ENCODE measurements at regions not wholly inside any gene's neighbourhood (a gene's known extent, or its start where the extent isn't known, plus 50 kb on each side); places are given as distances from the start of the nearest gene placed in this dataset.

GRCh38 chr3:163601426-163601825, 1476.9 kb downstream of the SI start:
- H3K4me1 ChIP-seq (ENCODE audit: control insufficient read depth, extremely low read depth, insufficient read depth, low read length): no peaks in the 10 kb centered on the region
- H3K27me3 ChIP-seq (ENCODE audit: control insufficient read depth, insufficient read depth, low read length): no peaks in the 10 kb centered on the region

DNA sequence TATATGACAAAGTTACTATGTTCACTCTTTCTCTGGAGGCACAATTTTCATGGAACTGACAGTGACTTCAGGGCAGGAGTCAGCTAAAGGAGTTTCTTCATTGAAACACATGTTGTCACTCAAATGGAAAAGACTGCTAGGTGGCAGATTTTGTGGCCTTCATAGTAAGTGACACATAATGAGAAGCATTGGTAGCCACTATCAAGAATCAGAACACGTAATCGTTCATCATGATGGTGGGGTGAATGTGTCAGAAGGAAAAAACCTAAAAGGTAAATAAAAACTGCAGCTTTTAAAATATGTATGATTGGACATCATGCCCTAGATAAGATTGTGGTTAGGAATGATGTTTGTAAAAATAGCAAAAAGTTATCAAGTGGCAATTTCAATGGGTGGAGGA, 1491.0 kb downstream of the SI start:
- no peak for TF ChIP-seq EZH2 (IDR thresholded peaks at IDR 0.05; ENCODE audit: low read length, missing control alignments)
- TF ChIP-seq CTCF (conservative IDR thresholded peaks at IDR 0.05 in 1 of 2, IDR thresholded peaks at IDR 0.05 in 1 of 2; ENCODE audit: low read depth in 1 of 2, low read length in 2 of 2): no peak
- H4K20me1 ChIP-seq (ENCODE audit: control insufficient read depth, extremely low read depth, insufficient read depth, low read length): no peaks in the 10 kb centered on the region
- no peak for DNase-seq (ENCODE audit: low read depth in 2 of 2)
- H3K4me1 ChIP-seq (ENCODE audit: control insufficient read depth, extremely low read depth, insufficient read depth, low read length): no peaks in the 10 kb centered on the region
- no peak overlapping the region for H3K4me3 ChIP-seq (replicated peaks in 1 of 4; ENCODE audit: control extremely low read depth in 1 of 4, insufficient read depth in 1 of 4, low read depth in 3 of 4, low read length in 4 of 4)
- no peak overlapping the region for H3K9ac ChIP-seq (ENCODE audit: insufficient read depth, low read length)
- H3K27me3 ChIP-seq (ENCODE audit: control insufficient read depth, insufficient read depth, low read length): no peaks in the 10 kb centered on the region
- H3K79me2 ChIP-seq (ENCODE audit: control insufficient read depth, insufficient read depth, low read length): no peaks in the 10 kb centered on the region
- no peak overlapping the region for H3K27ac ChIP-seq (ENCODE audit: insufficient read depth, low read length)
- no peak overlapping the region for H3K4me2 ChIP-seq (ENCODE audit: extremely low read depth, insufficient read depth, low read length)
- H3K36me3 ChIP-seq (ENCODE audit: control insufficient read depth, insufficient read depth, low read length): no peaks in the 10 kb centered on the region
- H2AFZ ChIP-seq (ENCODE audit: low read length): no peak overlapping the region
- no peaks in the 10 kb centered on the region for H3K9me3 ChIP-seq (ENCODE audit: control insufficient read depth, insufficient read depth, low read depth, low read length)

More at GRCh38 chr3:163601426-163601825, 1476.9 kb downstream of the SI start:
- H2AFZ ChIP-seq (ENCODE audit: low read length): no peak overlapping the region
- no peaks in the 10 kb centered on the region for H3K79me2 ChIP-seq (ENCODE audit: control insufficient read depth, insufficient read depth, low read length)
- no peak for TF ChIP-seq CTCF (conservative IDR thresholded peaks at IDR 0.05 in 1 of 2, IDR thresholded peaks at IDR 0.05 in 1 of 2; ENCODE audit: low read depth in 1 of 2, low read length in 2 of 2)
- TF ChIP-seq EZH2 (IDR thresholded peaks at IDR 0.05; ENCODE audit: low read length, missing control alignments): no peak
- no peak overlapping the region for H3K27ac ChIP-seq (ENCODE audit: insufficient read depth, low read length)
- H3K4me2 ChIP-seq (ENCODE audit: extremely low read depth, insufficient read depth, low read length): no peak overlapping the region
- no peaks in the 10 kb centered on the region for H3K36me3 ChIP-seq (ENCODE audit: control insufficient read depth, insufficient read depth, low read length)
- no peak overlapping the region for H3K9ac ChIP-seq (ENCODE audit: insufficient read depth, low read length)
- no peak overlapping the region for H3K4me3 ChIP-seq (replicated peaks in 1 of 4; ENCODE audit: control extremely low read depth in 1 of 4, insufficient read depth in 1 of 4, low read depth in 3 of 4, low read length in 4 of 4)
- no peaks in the 10 kb centered on the region for H3K9me3 ChIP-seq (ENCODE audit: control insufficient read depth, insufficient read depth, low read depth, low read length)
- DNase-seq (ENCODE audit: low read depth in 2 of 2): no peak
- no peaks in the 10 kb centered on the region for H4K20me1 ChIP-seq (ENCODE audit: control insufficient read depth, extremely low read depth, insufficient read depth, low read length)

- Histone ChIP-seq H3K27ac (ENCODE audit: insufficient read depth, low read length) (no peak overlapping the region), H3K4me2 (ENCODE audit: extremely low read depth, insufficient read depth, low read length) (no peak overlapping the region), H3K9me3 (ENCODE audit: control insufficient read depth, insufficient read depth, low read depth, low read length) (no peaks in the 10 kb centered on the region), H3K27me3 (ENCODE audit: control insufficient read depth, insufficient read depth, low read length) (no peaks in the 10 kb centered on the region), H2AFZ (ENCODE audit: low read length) (no peak overlapping the region), H3K36me3 (ENCODE audit: control insufficient read depth, insufficient read depth, low read length) (no peaks in the 10 kb centered on the region), H3K4me3 (replicated peaks in 1 of 4; ENCODE audit: control extremely low read depth in 1 of 4, insufficient read depth in 1 of 4, low read depth in 3 of 4, low read length in 4 of 4) (no peak overlapping the region), H3K4me1 (ENCODE audit: control insufficient read depth, extremely low read depth, insufficient read depth, low read length) (no peaks in the 10 kb centered on the region), H4K20me1 (ENCODE audit: control insufficient read depth, extremely low read depth, insufficient read depth, low read length) (no peaks in the 10 kb centered on the region), H3K79me2 (ENCODE audit: control insufficient read depth, insufficient read depth, low read length) (no peaks in the 10 kb centered on the region), H3K9ac (ENCODE audit: insufficient read depth, low read length) (no peak overlapping the region)
- DNase-seq (ENCODE audit: low read depth in 2 of 2): no peak
- TF ChIP-seq CTCF (conservative IDR thresholded peaks at IDR 0.05 in 1 of 2, IDR thresholded peaks at IDR 0.05 in 1 of 2; ENCODE audit: low read depth in 1 of 2, low read length in 2 of 2) (no peak), EZH2 (IDR thresholded peaks at IDR 0.05; ENCODE audit: low read length, missing control alignments) (no peak)
These were observed 1495.3 kb downstream of the SI start for GRCh38 chr3:163582967-163583366.
